PC-3 (cell line): ENCODE measurements at regions not wholly inside any gene's neighbourhood (a gene's known extent, or its start where the extent isn't known, plus 50 kb on each side); places are given as distances from the start of the nearest gene placed in this dataset.

ENCODE experiments used
- ATAC-seq: fragments of 200-7000 bp; cut with Tn5 transposase; 2 replicates; pipeline ENCODE4 v1.9.1; 2020; ENCODE audit warnings: mild to moderate bottlenecking, moderate library complexity
- BruUV-seq: library from RNA; stranded (reverse); fragments of 400-500 nt; replicated peaks from 2 replicates; lab custom pipeline; 2021; lab: Mats Ljungman, UMichigan
- CTCF ChIA-PET: fragments of 300-600 bp; sonication (Branson Sonifier 250); formaldehyde crosslinking; loops from one replicate; lab custom pipeline; 2022; ENCODE audit warnings: antibody characterized with exemption; lab: Charles Lee
- POLR2A ChIA-PET: fragments of 300-600 bp; sonication (Branson Sonifier 250); formaldehyde crosslinking; loops from one replicate; lab custom pipeline; 2022; ENCODE audit warnings: antibody characterized with exemption; ENCODE audit not compliant: unreplicated experiment; lab: Charles Lee
- DNase-seq: peaks from one replicate; pipeline ENCODE4 v3.0.0-alpha.2; 2015
- H2AFZ ChIP-seq: fragments of 300-600 bp; sonication (generic); 2 replicates; pipeline ENCODE4 v1.6.0; 2016; ENCODE audit warnings: antibody characterized with exemption, low read length
- H3F3A ChIP-seq: fragments of 300-600 bp; sonication (generic); one replicate; pipeline ENCODE4 v1.6.0; 2017; ENCODE audit warnings: antibody characterized with exemption, low read length, control low read depth, mild to moderate bottlenecking; ENCODE audit not compliant: unreplicated experiment
- H3K27ac ChIP-seq: fragments of 300-600 bp; sonication (generic); 2 replicates; pipeline ENCODE4 v1.5.1; 2016; ENCODE audit warnings: mild to moderate bottlenecking, low read length
- H3K27me3 ChIP-seq: fragments of 300-600 bp; sonication (generic); 2 replicates; pipeline ENCODE4 v1.6.1; 2016; ENCODE audit warnings: low read length, mixed read lengths
- H3K36me3 ChIP-seq: fragments of 300-600 bp; sonication (generic); 2 replicates; pipeline ENCODE4 v1.6.1; 2016; ENCODE audit warnings: low read depth, mixed run types, low read length, mixed read lengths
- H3K4me1 ChIP-seq: fragments of 300-600 bp; sonication (generic); 2 replicates; pipeline ENCODE4 v1.5.1; 2016; ENCODE audit warnings: low read length; ENCODE audit not compliant: insufficient read depth
- H3K4me2 ChIP-seq: fragments of 300-600 bp; sonication (generic); 2 replicates; pipeline ENCODE4 v1.6.0; 2016; ENCODE audit warnings: low read length
- H3K4me3 ChIP-seq: fragments of 300-600 bp; sonication (generic); 2 replicates; pipeline ENCODE4 v1.5.1; 2016; ENCODE audit warnings: mild to moderate bottlenecking, low read length, mixed read lengths
- H3K79me2 ChIP-seq: fragments of 300-600 bp; sonication (generic); 2 replicates; pipeline ENCODE4 v1.6.1; 2017; ENCODE audit warnings: low read length, mixed read lengths
- H3K9ac ChIP-seq: fragments of 300-600 bp; sonication (generic); 2 replicates; pipeline ENCODE4 v1.6.0; 2016; ENCODE audit warnings: mild to moderate bottlenecking, low read length
- H3K9me2 ChIP-seq: fragments of 300-600 bp; sonication (generic); replicated peaks from 2 replicates; pipeline ENCODE4 v1.6.1; 2016; ENCODE audit warnings: mixed run types, low read length, mixed read lengths
- H3K9me3 ChIP-seq: fragments of 300-600 bp; sonication (generic); 2 replicates; pipeline ENCODE4 v1.6.1; 2016; ENCODE audit warnings: low read length, mixed read lengths
- H4K20me1 ChIP-seq: fragments of 300-600 bp; sonication (generic); 2 replicates; pipeline ENCODE4 v1.6.1; 2016; ENCODE audit warnings: low read length, mixed read lengths
- CTCF ChIP-seq: fragments of 300-600 bp; sonication (generic); conservative IDR thresholded peaks from 2 replicates; pipeline ENCODE4 v1.5.1; 2017; ENCODE audit warnings: antibody characterized with exemption, low read depth, mild to moderate bottlenecking, low read length
- EZH2 ChIP-seq: fragments of 300-600 bp; sonication (generic); IDR thresholded peaks from one replicate; pipeline ENCODE4 v1.6.1; 2017; ENCODE audit warnings: antibody characterized with exemption, mild to moderate bottlenecking, low read length; ENCODE audit not compliant: unreplicated experiment
- EZH2phosphoT487 ChIP-seq: fragments of 300-600 bp; sonication (generic); IDR thresholded peaks from 2 replicates; pipeline ENCODE4 v1.6.1; 2018; ENCODE audit warnings: mild to moderate bottlenecking, antibody characterized with exemption, low read length, borderline replicate concordance
- intact Hi-C: fragments of 100-400 bp; cut with micrococcal nuclease; formaldehyde crosslinking; loops from 2 replicates; pipeline ENCODE4 v1.9.0; 2023

GRCh38 chr2:21443494-21444105 is 319.8 kb downstream of the TDRD15 start:
- H4K20me1 ChIP-seq: no peaks in the 10 kb centered on the region
- H3K79me2 ChIP-seq: no peaks in the 10 kb centered on the region
- no peak for DNase-seq
- H3K27ac ChIP-seq: no peak overlapping the region
- POLR2A ChIA-PET: no interaction called here
- BruUV-seq: no TSS peak
- CTCF ChIA-PET: no interaction called here
- H3K4me1 ChIP-seq: no peaks in the 10 kb centered on the region
- intact Hi-C loops: no loop called here
- H3K9ac ChIP-seq: no peak overlapping the region
- H3K9me3 ChIP-seq: no peaks in the 10 kb centered on the region
- ATAC-seq: no peak
- no peaks in the 10 kb centered on the region for H3K27me3 ChIP-seq
- H3K4me2 ChIP-seq: no peak overlapping the region
- TF ChIP-seq EZH2phosphoT487 (no peak), EZH2 (no peak), CTCF (no peak)
- H2AFZ ChIP-seq: no peak overlapping the region
- no peak overlapping the region for H3K4me3 ChIP-seq
- H3K9me2 ChIP-seq: no peaks in the 10 kb centered on the region
- H3F3A ChIP-seq: no peaks in the 10 kb centered on the region
- no peaks in the 10 kb centered on the region for H3K36me3 ChIP-seq

- Histone ChIP-seq H2AFZ (no peak overlapping the region), H3F3A (no peaks in the 10 kb centered on the region), H3K36me3 (no peaks in the 10 kb centered on the region), H3K4me2 (no peak overlapping the region), H3K27ac (no peak overlapping the region), H3K9me2 (no peaks in the 10 kb centered on the region), H3K4me3 (no peak overlapping the region), H3K9ac (no peak overlapping the region), H3K4me1 (no peaks in the 10 kb centered on the region), H4K20me1 (no peaks in the 10 kb centered on the region), H3K9me3 (no peaks in the 10 kb centered on the region), H3K79me2 (no peaks in the 10 kb centered on the region), H3K27me3 (no peaks in the 10 kb centered on the region)
- ChIA-PET POLR2A (no interaction called here), CTCF (no interaction called here)
- no peak for TF ChIP-seq CTCF
- no peak for TF ChIP-seq EZH2
- TF ChIP-seq EZH2phosphoT487: no peak
- no peak for DNase-seq
- BruUV-seq: no TSS peak
- intact Hi-C loops: no loop called here
- no peak for ATAC-seq
Measured at GRCh38 chr2:21449881-21450280, 326.1 kb downstream of the TDRD15 start.

- no peaks in the 10 kb centered on the region for H3K79me2 ChIP-seq
- DNase-seq (no peak), ATAC-seq (no peak)
- no peaks in the 10 kb centered on the region for H3K36me3 ChIP-seq
- H3K4me2 ChIP-seq: no peak overlapping the region
- no peak for TF ChIP-seq EZH2phosphoT487
- no peak for TF ChIP-seq CTCF
- no peak for TF ChIP-seq EZH2
- POLR2A ChIA-PET: no interaction called here
- H2AFZ ChIP-seq: no peak overlapping the region
- BruUV-seq: no TSS peak
- H4K20me1 ChIP-seq: no peaks in the 10 kb centered on the region
- no peaks in the 10 kb centered on the region for H3F3A ChIP-seq
- no peaks in the 10 kb centered on the region; the same call in 1 of the 2 replicates for H3K9me3 ChIP-seq
- intact Hi-C loops: no loop called here
- H3K9ac ChIP-seq: no peak overlapping the region
- H3K27ac ChIP-seq: no peak overlapping the region
- CTCF ChIA-PET: no interaction called here
- no peak overlapping the region for H3K4me3 ChIP-seq
- no peaks in the 10 kb centered on the region for H3K9me2 ChIP-seq
- no peaks in the 10 kb centered on the region for H3K27me3 ChIP-seq
- no peaks in the 10 kb centered on the region for H3K4me1 ChIP-seq
Measured at GRCh38 chr2:21451403-21451802, 327.6 kb downstream of the TDRD15 start.
